NOMO-1 treated with DMSO at 0.1 percent for 48 hours (cell line): ENCODE measurements at regions not wholly inside any gene's neighbourhood (a gene's known extent, or its start where the extent isn't known, plus 50 kb on each side); places are given as distances from the start of the nearest gene placed in this dataset.
"Not testable (repeated sequence)": the region's sequence is repeated elsewhere in the genome, so short reads cannot be mapped to it uniquely, and the experiment has no call there.

Source experiments
- DNase-seq: peaks from one replicate; lab custom pipeline; 2025; ENCODE audit not compliant: unreplicated experiment; lab: John Stamatoyannopoulos, UW

DNA sequence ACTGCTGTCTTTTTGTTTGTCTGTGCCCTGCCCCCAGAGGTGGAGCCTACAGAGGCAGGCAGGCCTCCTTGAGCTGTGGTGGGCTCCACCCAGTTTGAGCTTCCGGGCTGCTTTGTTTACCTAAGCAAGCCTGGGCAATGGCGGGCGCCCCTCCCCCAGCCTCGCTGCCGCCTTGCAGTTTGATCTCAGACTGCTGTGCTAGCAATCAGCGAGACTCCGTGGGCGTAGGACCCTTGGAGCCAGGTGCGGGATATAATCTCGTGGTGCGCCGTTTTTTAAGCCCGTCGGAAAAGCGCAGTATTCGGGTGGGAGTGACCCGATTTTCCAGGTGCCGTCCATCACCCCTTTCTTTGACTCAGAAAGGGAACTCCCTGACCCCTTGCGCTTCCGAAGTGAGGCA is 296.2 kb downstream of the TSN start:
- DNase-seq: not testable (repeated sequence)

DNA sequence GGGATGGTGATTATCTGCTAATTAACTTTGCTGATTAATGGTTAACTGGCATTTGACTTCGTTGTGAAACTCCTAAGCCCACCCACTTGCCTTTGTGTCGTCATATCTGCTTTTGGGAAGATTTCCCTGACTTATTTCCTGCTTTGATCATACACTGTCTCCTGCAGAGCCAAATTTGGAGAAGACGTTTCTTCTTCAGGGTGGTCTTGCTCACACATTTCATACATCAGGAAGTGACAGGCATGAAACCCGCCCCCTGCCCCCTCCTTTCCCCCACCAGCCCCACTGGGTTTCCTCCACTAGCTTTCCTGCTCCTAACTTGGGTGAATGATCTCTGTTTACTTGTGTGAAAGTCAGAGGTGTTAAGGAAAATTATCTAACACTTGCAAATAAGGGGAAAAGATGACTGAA is 300.1 kb downstream of the TSN start:
- DNase-seq: no peak

DNA sequence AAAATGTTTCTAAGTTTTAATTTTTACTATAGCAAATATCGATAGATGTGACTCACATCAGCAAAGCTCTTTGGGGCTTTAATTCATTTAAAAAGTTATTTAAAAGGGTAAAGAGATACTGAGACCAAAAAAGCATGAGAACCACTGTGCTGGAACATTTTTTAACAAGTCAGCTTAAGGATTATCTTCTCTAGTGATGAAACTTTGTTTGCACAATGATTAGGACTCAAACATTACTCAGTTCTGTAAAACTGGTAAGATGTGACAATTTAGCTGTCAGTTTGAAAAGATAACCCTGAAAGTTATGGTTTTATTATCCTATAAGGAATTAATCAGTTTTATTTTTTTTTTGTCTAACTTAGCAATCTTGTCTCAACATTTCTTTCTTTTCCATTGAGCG is 301.4 kb downstream of the TSN start:
- DNase-seq: no peak

GRCh38 chr2:122061206-122061605 is 305.8 kb downstream of the TSN start:
- DNase-seq: no peak

DNA sequence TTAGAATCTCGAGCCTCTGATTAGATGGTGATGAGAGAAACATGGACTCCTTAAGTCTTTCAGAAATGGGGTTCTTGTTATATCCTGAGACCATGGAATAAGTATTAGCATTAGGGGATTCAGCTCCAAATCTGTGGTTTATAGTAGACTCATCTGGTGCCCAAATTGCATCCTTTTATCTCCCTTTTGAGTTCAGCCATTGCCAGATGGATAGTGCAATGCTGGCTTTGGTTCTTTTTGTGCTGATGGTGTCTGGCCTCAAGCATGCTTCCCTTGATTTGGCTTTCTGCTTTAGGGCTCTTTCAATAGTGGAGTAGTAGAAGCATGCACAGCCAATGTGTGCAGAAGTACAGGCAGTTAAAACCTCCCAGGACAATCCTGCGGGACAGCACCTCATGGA is 306.4 kb downstream of the TSN start:
- DNase-seq: no peak

DNA sequence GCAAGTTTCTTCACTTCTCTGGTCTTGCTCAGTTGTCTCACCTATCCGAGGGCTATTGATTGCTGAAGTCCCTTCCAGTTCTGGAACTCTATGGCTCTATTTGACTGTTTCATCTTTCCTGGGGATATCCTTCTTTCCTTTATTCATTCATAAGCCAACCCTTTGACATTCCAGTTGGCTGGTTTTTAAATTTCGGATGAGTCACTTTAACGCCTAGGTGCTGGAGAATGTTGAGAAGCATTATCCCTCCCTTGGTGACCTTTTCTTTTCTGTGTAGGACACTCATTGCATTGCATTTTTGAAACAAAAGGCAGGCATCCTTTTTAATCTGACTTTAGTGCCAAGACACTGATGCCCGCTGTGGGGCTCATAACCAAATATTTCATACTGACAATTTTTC is 307.1 kb downstream of the TSN start:
- no peak for DNase-seq

GRCh38 chr2:122063716-122064115 is 308.3 kb downstream of the TSN start:
- DNase-seq: no peak

- DNase-seq: no peak
Measured at GRCh38 chr2:122070241-122070731, 314.8 kb downstream of the TSN start.

GRCh38 chr2:122072666-122073065 is 317.2 kb downstream of the TSN start:
- no peak for DNase-seq

DNA sequence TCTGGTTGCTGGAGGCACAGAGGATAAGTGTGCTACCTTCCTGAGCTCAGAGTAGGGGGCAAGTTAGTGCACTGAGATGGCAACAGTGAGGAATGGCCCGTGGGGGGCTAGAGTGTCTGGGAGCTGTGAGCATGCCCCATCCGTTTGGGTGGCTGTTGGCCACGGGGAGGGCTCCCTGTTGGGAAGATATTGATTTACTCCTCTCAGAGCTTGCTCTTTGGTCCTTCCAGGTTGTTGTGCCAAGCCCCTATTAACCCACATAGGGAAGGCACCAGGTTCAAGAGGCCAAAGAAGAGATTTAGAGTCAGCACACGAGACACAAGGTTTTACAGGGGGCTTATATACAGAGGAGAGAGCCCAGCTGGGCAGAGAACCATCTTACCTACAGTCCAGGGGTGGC is 318.8 kb downstream of the TSN start:
- DNase-seq: no peak

DNA sequence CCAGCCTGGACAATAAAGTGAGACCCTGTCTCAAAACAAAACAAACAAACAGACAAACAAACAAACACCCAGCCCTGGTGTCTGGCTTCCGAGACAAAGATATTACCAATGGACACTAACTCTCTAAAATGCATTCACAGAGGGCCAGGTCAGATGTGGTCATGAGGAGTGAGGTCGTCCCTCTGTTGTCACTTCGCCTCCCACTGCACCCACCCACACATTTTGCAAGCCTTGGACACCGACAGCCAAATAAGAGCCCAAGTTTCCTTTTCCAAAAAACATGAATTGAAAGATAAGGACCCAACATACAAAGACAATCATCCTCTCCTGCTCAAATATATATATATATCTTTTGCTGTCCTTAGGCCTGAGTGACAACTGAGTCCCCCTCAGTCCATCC is 319.9 kb downstream of the TSN start:
- DNase-seq: no peak

- no peak for DNase-seq
Measured at GRCh38 chr2:122077114-122077513, 321.7 kb downstream of the TSN start.

DNA sequence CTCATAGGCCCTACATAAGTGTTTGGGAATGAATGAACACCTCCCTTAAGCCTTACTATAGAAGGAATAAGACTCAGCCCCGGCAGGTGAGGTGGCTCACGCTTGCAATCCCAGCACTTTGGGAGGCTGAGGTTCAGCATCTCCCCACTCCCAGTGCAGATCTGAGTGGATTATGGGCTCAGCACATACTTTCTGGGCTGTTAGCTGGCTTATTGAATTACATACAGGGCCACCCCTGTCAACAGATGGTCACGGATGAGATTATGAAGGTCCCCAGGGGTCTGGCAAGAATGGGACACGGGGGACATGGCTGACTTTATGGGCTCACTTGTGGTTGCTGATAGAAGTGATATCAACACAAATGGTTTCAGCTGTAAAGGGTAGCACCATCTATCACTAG is 322.3 kb downstream of the TSN start:
- DNase-seq: no peak

- DNase-seq: no peak
Measured at GRCh38 chr2:122078451-122078850, 323.0 kb downstream of the TSN start.

- DNase-seq: no peak
Measured at GRCh38 chr2:122079844-122080243, 324.4 kb downstream of the TSN start.

DNA sequence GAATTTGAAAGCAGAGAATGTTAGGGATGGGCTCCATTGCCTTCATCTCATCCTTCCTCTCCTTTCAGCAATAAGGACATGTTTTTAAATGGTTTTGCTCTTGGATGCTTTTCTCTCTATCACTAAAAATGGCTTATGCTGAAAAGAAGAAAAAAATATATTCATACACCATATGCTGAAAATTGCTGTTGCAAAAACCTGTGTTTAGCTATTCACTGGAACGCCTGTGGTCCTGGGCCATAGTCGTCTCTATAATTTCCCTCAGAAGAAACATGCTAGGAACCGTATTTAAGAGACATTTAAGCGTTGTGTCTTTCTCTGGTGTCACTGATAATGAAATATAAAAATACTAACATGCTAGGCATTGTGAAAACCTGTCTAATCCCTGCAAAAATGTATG is 324.9 kb downstream of the TSN start:
- DNase-seq: no peak

GRCh38 chr2:122080871-122081270 is 325.4 kb downstream of the TSN start:
- no peak for DNase-seq

- no peak for DNase-seq
Measured at GRCh38 chr2:122081751-122082150, 326.3 kb downstream of the TSN start.

DNA sequence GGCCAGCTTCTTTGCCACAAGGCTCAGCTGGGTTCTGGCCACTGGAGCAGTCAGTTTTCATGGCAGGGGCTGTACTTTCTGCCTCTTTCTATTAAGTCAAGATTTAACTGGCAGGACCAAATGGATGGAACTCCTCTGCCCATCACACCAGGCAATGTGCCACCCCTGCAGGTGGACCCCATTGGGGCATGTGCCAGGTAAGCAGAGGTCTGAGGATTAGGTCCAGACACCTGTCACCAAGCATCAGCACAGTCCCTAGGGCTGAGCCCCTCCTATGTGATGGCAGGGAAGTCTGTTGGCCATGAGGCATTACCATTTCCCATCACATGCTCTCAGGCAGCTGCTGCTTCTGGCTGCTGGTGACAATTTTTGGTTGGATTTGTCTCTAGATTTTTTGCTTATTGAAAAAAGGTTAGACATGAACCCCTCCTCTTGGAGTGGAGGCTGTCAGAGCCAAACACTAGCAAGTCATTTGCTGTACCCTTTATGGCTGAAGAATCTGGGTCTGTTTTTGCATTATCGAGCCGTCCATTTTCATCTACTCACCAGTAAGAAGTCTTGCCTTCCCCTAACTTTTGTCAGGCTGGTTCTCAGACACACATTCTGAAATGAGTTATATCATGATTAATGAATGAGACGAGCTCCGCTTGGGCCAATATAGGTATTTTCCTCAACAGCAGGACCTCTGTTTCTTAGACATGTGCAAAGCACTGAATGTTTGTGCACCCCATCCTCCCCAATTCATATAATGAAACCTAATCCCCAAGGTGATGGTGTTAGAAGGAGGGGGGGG is 328.0 kb downstream of the TSN start:
- DNase-seq: no peak

- not testable (repeated sequence) for DNase-seq
Measured at GRCh38 chr2:122085672-122086071, 330.2 kb downstream of the TSN start.

GRCh38 chr2:122094557-122094956 is 339.1 kb downstream of the TSN start:
- DNase-seq: no peak

- no peak for DNase-seq
Measured at GRCh38 chr2:122096761-122097160, 341.3 kb downstream of the TSN start.

DNA sequence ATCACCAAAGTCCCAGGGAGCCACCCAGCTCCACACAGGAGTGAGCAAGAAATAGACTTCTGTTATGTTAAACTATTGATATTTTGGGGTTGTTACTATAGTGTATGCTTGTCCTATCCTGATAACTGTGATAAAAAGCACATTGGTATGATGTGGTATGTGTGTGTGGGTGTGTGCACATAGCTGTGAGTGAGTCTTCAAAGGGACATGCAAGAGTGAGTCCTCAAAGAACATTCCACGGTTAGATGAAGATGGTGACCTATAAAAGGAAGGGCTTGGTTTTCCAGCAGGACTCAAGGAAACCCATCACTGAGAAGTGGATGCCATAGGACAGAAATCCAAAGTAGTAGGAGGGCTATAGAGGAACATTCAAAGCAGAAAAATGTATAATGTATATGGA is 342.9 kb downstream of the TSN start:
- DNase-seq: no peak
